OCI-LY3 (cell line): ENCODE measurements at regions not wholly inside any gene's neighbourhood (a gene's known extent, or its start where the extent isn't known, plus 50 kb on each side); places are given as distances from the start of the nearest gene placed in this dataset.
"Not testable (repeated sequence)": the region's sequence is repeated elsewhere in the genome, so short reads cannot be mapped to it uniquely, and the experiment has no call there.

Experiments
- EZH2phosphoT487 ChIP-seq: fragments of 200-600 bp; shearing (Covaris generic); IDR thresholded peaks from 2 replicates; pipeline ENCODE4 v1.6.1; 2018; ENCODE audit warnings: antibody characterized with exemption, mixed run types, low read depth
- TF ChIP-seq, protein P1 (sequence below): fragments of 200-600, 300-600 bp; sonication (generic); IDR thresholded peaks from 2 replicates; pipeline ENCODE4 v1.5.1; 2014; ENCODE audit warnings: antibody characterized with exemption, low read length, low read depth

DNA sequence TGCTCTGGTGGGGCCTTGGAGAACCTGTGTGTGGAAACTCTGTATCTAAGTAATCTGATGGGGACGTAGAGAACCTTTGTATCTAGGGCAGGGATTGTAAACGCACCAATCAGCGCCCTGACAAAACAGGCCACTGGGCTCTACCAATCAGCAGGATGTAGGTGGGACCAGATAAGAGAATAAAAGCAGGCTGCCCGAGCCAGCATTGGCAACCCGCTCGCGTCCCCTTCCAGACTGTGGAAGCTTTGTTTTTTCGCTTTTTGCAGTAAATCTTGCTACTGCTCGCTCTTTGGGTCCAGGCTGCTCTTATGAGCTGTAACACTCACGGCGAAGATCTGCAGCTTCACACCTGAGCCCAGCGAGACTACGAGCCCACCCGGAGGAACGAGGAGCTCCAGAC lies 299.3 kb downstream of the SLC7A11 start:
- TF ChIP-seq, protein P1, sequence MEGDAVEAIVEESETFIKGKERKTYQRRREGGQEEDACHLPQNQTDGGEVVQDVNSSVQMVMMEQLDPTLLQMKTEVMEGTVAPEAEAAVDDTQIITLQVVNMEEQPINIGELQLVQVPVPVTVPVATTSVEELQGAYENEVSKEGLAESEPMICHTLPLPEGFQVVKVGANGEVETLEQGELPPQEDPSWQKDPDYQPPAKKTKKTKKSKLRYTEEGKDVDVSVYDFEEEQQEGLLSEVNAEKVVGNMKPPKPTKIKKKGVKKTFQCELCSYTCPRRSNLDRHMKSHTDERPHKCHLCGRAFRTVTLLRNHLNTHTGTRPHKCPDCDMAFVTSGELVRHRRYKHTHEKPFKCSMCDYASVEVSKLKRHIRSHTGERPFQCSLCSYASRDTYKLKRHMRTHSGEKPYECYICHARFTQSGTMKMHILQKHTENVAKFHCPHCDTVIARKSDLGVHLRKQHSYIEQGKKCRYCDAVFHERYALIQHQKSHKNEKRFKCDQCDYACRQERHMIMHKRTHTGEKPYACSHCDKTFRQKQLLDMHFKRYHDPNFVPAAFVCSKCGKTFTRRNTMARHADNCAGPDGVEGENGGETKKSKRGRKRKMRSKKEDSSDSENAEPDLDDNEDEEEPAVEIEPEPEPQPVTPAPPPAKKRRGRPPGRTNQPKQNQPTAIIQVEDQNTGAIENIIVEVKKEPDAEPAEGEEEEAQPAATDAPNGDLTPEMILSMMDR, result not testable (repeated sequence)
- not testable (repeated sequence) for TF ChIP-seq EZH2phosphoT487
